DMS53 (cell line): ENCODE measurements at regions not wholly inside any gene's neighbourhood (a gene's known extent, or its start where the extent isn't known, plus 50 kb on each side); places are given as distances from the start of the nearest gene placed in this dataset.

Experiments used
- DNase-seq: peaks from one replicate; lab custom pipeline; 2025; lab: John Stamatoyannopoulos, UW

GRCh38 chr15:38860253-38860652, 295.6 kb upstream of the RASGRP1 start:
- no peak for DNase-seq

GRCh38 chr15:38860674-38861073, 296.1 kb upstream of the RASGRP1 start:
- DNase-seq: no peak

- no peak for DNase-seq
These were observed 296.5 kb upstream of the RASGRP1 start for GRCh38 chr15:38861108-38861507.

- DNase-seq: no peak
These were observed 297.5 kb upstream of the RASGRP1 start for GRCh38 chr15:38862099-38862498.

GRCh38 chr15:38863381-38863780, 298.8 kb upstream of the RASGRP1 start:
- no peak for DNase-seq

GRCh38 chr15:38864122-38864521, 299.5 kb upstream of the RASGRP1 start:
- peak; percentile 29 for DNase-seq

GRCh38 chr15:38864827-38865581, 300.4 kb upstream of the RASGRP1 start:
- DNase-seq: no peak

GRCh38 chr15:38867556-38867955, 302.9 kb upstream of the RASGRP1 start:
- DNase-seq: peak; percentile 12

- peak; percentile 90 for DNase-seq
These were observed 303.9 kb upstream of the RASGRP1 start for GRCh38 chr15:38868326-38869114.

GRCh38 chr15:38871638-38872037, 307.0 kb upstream of the RASGRP1 start:
- no peak for DNase-seq

GRCh38 chr15:38872732-38873131, 308.1 kb upstream of the RASGRP1 start:
- peak; percentile 39 for DNase-seq

GRCh38 chr15:38873158-38873557, 308.5 kb upstream of the RASGRP1 start:
- peak; percentile 89 for DNase-seq

GRCh38 chr15:38874464-38874863, 309.9 kb upstream of the RASGRP1 start:
- DNase-seq: no peak

GRCh38 chr15:38876211-38876610, 311.6 kb upstream of the RASGRP1 start:
- DNase-seq: no peak

GRCh38 chr15:38876621-38877020, 312.0 kb upstream of the RASGRP1 start:
- DNase-seq: no peak

- peak; percentile 51 for DNase-seq
These were observed 312.9 kb upstream of the RASGRP1 start for GRCh38 chr15:38877471-38877870.

- peak; percentile 3 for DNase-seq
These were observed 313.4 kb upstream of the RASGRP1 start for GRCh38 chr15:38878026-38878425.

GRCh38 chr15:38878926-38879325, 314.3 kb upstream of the RASGRP1 start:
- DNase-seq: peak; percentile 32

GRCh38 chr15:38879909-38880471, 315.4 kb upstream of the RASGRP1 start:
- DNase-seq: peak; percentile 66

- no peak for DNase-seq
These were observed 317.6 kb upstream of the RASGRP1 start for GRCh38 chr15:38882221-38882620.

- no peak for DNase-seq
These were observed 319.4 kb upstream of the RASGRP1 start for GRCh38 chr15:38883987-38884386.

- no peak for DNase-seq
These were observed 320.4 kb upstream of the RASGRP1 start for GRCh38 chr15:38885001-38885400.

- no peak for DNase-seq
These were observed 320.9 kb upstream of the RASGRP1 start for GRCh38 chr15:38885471-38885952.
